ENCODE measurements at regions not wholly inside any gene's neighbourhood (a gene's known extent, or its start where the extent isn't known, plus 50 kb on each side); places are given as distances from the start of the nearest gene placed in this dataset.

GRCh38 chr20:40393197-40394079 is 295.6 kb downstream of the MAFB start:
- no peak for DNase-seq (ENCODE audit: low read depth in 3 of 3)

- DNase-seq (ENCODE audit: low read depth in 3 of 3), result no peak
Measured at GRCh38 chr20:40390654-40391053, 298.4 kb downstream of the MAFB start.

- no peak for DNase-seq (ENCODE audit: low read depth in 3 of 3)
Measured at GRCh38 chr20:40370800-40371199, 318.2 kb downstream of the MAFB start.

GRCh38 chr20:40368876-40369275 is 320.2 kb downstream of the MAFB start:
- no peak for DNase-seq (ENCODE audit: low read depth in 3 of 3)

- no peak for DNase-seq (ENCODE audit: low read depth in 3 of 3)
Measured at GRCh38 chr20:40361916-40362315, 327.1 kb downstream of the MAFB start.

GRCh38 chr20:40359131-40359912 is 329.7 kb downstream of the MAFB start:
- no peak for DNase-seq (ENCODE audit: low read depth in 3 of 3)

- no peak for DNase-seq (ENCODE audit: low read depth in 3 of 3)
Measured at GRCh38 chr20:40354880-40355279, 334.2 kb downstream of the MAFB start.

- DNase-seq (ENCODE audit: low read depth in 3 of 3), result no peak
Measured at GRCh38 chr20:40343390-40343789, 345.6 kb downstream of the MAFB start.

- DNase-seq (ENCODE audit: low read depth in 3 of 3), result no peak
Measured at GRCh38 chr20:40341561-40341960, 347.5 kb downstream of the MAFB start.

- no peak for DNase-seq (ENCODE audit: low read depth in 3 of 3)
Measured at GRCh38 chr20:40339661-40340449, 349.2 kb downstream of the MAFB start.

GRCh38 chr20:40336533-40336932 is 352.5 kb downstream of the MAFB start:
- DNase-seq (ENCODE audit: low read depth in 3 of 3), result no peak

GRCh38 chr20:40335901-40336351 is 353.1 kb downstream of the MAFB start:
- DNase-seq (ENCODE audit: low read depth in 3 of 3), result no peak

GRCh38 chr20:40335437-40335836 is 353.6 kb downstream of the MAFB start:
- no peak for DNase-seq (ENCODE audit: low read depth in 3 of 3)

- DNase-seq (ENCODE audit: low read depth in 3 of 3), result no peak
Measured at GRCh38 chr20:40333591-40333990, 355.4 kb downstream of the MAFB start.

- DNase-seq (ENCODE audit: low read depth in 3 of 3), result no peak
Measured at GRCh38 chr20:40331807-40332560, 357.1 kb downstream of the MAFB start.

GRCh38 chr20:40331249-40331648 is 357.8 kb downstream of the MAFB start:
- DNase-seq (ENCODE audit: low read depth in 3 of 3), result no peak

- DNase-seq (ENCODE audit: low read depth in 3 of 3), result no peak
Measured at GRCh38 chr20:40329321-40329720, 359.7 kb downstream of the MAFB start.

GRCh38 chr20:40326784-40327183 is 362.3 kb downstream of the MAFB start:
- DNase-seq (ENCODE audit: low read depth in 3 of 3), result no peak

- DNase-seq (ENCODE audit: low read depth in 3 of 3), result no peak
Measured at GRCh38 chr20:40325006-40325568, 363.9 kb downstream of the MAFB start.

GRCh38 chr20:40323361-40323794 is 365.7 kb downstream of the MAFB start:
- DNase-seq (ENCODE audit: low read depth in 3 of 3), result no peak

- DNase-seq (ENCODE audit: low read depth in 3 of 3), result no peak
Measured at GRCh38 chr20:40322941-40323340, 366.1 kb downstream of the MAFB start.

All from stimulated activated CD4-positive, alpha-beta T cell treated with anti-CD3 and anti-CD28 coated beads, TNF-alpha, amount 100 ng/mL, for 24 hours (primary cell).